ENCODE measurements at regions not wholly inside any gene's neighbourhood (a gene's known extent, or its start where the extent isn't known, plus 50 kb on each side); places are given as distances from the start of the nearest gene placed in this dataset.

DNA sequence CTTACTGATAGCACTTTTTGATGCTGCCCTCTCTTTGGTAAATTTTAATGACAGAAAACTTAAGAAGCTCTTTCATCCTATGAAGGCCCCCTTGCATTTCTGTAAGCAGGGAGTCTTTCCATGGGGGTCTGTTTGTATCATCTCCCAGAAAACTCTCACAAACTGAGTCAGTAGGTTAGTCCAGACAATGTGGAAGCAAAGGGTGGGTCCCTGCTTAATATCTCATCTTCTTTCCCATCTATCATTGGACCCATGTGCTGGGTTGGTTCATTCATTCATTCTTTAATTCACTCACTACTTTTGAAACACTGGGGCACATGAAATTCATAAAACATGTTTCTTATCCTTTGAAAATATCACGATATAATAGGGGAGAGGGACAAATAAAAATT lies 164.3 kb downstream of the NTMT2 start:
- in situ Hi-C loops (cut with MboI; ENCODE audit: low sequenced_read_pairs): no loop called here
- Histone ChIP-seq H3K27me3 (ENCODE audit: low read depth) (no peaks in the 10 kb centered on the region), H3K9me3 (no peaks in the 10 kb centered on the region; the same call in 1 of the 2 replicates), H3K36me3 (replicated peaks) (no peaks in the 10 kb centered on the region), H3K4me3 (no peak overlapping the region), H3K4me1 (no peaks in the 10 kb centered on the region)
- no peak for DNase-seq (ENCODE audit: low spot score in 2 of 2)

DNA sequence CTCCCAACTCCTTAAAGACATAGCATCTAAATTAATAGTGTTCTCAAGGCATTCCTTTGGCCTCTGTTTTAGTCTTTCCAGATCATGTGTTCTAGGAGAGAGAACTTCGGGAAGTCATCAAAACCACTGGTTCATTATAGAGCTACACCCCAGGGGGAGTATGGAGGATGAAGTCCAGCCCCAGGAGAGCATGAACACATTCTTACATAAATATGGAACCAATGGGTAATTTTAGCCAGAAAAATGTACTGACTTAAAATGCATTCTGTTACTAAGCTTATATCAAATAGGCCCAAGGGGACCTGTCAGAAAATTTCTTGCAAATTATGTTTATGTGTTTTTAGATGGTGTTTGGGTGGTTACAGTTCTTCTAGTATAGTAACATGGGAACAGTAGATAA lies 165.2 kb downstream of the NTMT2 start:
- in situ Hi-C loops (cut with MboI; ENCODE audit: low sequenced_read_pairs): no loop called here

DNA sequence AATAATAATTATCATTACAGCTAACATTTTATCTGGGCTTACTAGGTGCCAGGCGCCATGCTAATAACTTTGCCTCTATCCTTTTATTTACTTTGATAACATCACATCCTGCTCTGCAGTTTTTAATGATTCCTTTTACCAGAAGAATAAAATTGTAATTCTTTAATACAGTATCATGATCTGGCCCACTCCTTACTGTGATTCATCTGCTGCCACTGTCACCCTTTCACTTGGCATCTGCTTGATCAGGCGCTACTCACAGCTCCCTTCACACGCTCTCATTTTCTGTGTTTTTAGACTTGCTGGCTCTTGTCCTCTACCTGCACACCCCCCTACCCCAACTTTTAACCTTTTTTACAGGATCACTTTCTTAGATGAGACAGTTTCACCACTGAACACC lies 167.5 kb downstream of the NTMT2 start:
- no peaks in the 10 kb centered on the region for H3K4me1 ChIP-seq
- no peaks in the 10 kb centered on the region; the same call in 1 of the 2 replicates for H3K9me3 ChIP-seq
- H3K27me3 ChIP-seq (ENCODE audit: low read depth): no peaks in the 10 kb centered on the region
- H3K4me3 ChIP-seq: no peak overlapping the region
- DNase-seq (ENCODE audit: low spot score in 2 of 2): no peak
- no peaks in the 10 kb centered on the region for H3K36me3 ChIP-seq (replicated peaks)
- in situ Hi-C loops (cut with MboI; ENCODE audit: low sequenced_read_pairs): no loop called here

More for the DNA sequence above, 165.2 kb downstream of the NTMT2 start:
- Histone ChIP-seq H3K4me1 (no peaks in the 10 kb centered on the region), H3K27me3 (ENCODE audit: low read depth) (no peaks in the 10 kb centered on the region), H3K36me3 (replicated peaks) (no peaks in the 10 kb centered on the region), H3K9me3 (no peaks in the 10 kb centered on the region; the same call in 1 of the 2 replicates), H3K4me3 (no peak overlapping the region)
- no peak for DNase-seq (ENCODE audit: low spot score in 2 of 2)

DNA sequence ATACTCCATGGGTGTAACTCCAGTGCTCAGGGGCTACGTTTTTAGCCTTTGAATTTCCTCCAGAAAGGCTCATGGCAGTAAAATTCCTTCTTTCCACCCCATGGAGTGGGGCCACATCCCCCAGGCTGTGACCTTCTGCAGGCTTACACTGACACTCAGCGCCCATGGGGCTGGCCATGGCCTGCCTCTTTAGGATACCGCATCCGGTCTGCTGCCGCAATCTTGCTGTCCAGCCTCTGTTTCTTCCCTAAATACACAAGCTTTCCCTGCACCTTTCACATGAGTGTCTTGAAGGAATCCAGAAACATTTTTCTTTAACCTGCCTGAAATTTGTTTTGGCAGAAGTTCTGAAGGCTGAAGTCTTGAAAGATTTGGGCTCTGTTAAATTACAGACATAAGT lies 170.5 kb downstream of the NTMT2 start:
- Histone ChIP-seq H3K4me3 (no peak overlapping the region), H3K4me1 (no peaks in the 10 kb centered on the region), H3K27me3 (ENCODE audit: low read depth) (no peaks in the 10 kb centered on the region), H3K36me3 (replicated peaks) (no peaks in the 10 kb centered on the region), H3K9me3 (no peaks in the 10 kb centered on the region; the same call in 1 of the 2 replicates)
- DNase-seq (ENCODE audit: low spot score in 2 of 2): no peak
- in situ Hi-C loops (cut with MboI; ENCODE audit: low sequenced_read_pairs): no loop called here

DNA sequence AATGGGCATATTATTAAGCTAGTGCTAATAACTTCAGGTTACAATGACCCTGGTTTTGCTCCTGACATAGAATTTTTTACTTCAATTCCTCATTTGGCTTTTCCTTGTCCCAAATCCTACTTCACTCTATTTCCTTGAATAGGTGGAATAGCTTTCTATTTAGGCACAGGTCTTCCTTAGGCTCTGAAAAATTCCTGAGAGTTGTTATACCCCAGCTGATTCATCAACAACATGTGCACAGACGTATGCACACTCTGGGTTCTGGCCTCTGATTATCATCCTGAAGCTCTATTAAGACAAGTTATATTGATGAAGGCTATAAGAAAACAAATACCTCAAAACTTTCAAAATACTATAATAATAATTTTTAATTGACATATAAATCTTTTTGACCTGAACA lies 172.4 kb downstream of the NTMT2 start:
- Histone ChIP-seq H3K36me3 (replicated peaks) (no peaks in the 10 kb centered on the region), H3K4me3 (no peak overlapping the region), H3K4me1 (no peaks in the 10 kb centered on the region), H3K9me3 (no peaks in the 10 kb centered on the region; the same call in 1 of the 2 replicates), H3K27me3 (ENCODE audit: low read depth) (no peaks in the 10 kb centered on the region)
- no peak for DNase-seq (ENCODE audit: low spot score in 2 of 2)
- in situ Hi-C loops (cut with MboI; ENCODE audit: low sequenced_read_pairs): no loop called here

DNA sequence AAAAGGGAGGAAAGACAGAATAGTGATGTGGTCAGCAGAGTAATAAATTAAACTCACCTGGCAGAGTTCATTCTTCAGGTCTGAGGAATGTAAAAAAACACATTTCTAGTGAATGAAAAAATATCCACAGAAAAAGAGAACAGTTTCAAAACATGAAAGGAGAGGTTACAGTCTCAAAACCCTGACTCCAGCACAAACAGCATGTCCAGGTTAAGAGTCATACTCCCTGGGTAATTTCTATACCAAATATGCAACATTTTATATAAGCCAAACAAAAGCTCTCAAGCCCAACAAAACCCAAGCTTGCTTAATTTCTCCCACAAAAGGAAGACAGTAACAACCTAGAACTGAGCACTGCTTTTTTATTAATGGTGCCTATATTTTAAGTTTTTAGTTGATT lies 173.0 kb downstream of the NTMT2 start:
- no peak overlapping the region for H3K4me3 ChIP-seq
- no peaks in the 10 kb centered on the region for H3K36me3 ChIP-seq (replicated peaks)
- no peaks in the 10 kb centered on the region for H3K4me1 ChIP-seq
- in situ Hi-C loops (cut with MboI; ENCODE audit: low sequenced_read_pairs): no loop called here
- H3K27me3 ChIP-seq (ENCODE audit: low read depth): no peaks in the 10 kb centered on the region
- no peak for DNase-seq (ENCODE audit: low spot score in 2 of 2)
- no peaks in the 10 kb centered on the region for H3K9me3 ChIP-seq

DNA sequence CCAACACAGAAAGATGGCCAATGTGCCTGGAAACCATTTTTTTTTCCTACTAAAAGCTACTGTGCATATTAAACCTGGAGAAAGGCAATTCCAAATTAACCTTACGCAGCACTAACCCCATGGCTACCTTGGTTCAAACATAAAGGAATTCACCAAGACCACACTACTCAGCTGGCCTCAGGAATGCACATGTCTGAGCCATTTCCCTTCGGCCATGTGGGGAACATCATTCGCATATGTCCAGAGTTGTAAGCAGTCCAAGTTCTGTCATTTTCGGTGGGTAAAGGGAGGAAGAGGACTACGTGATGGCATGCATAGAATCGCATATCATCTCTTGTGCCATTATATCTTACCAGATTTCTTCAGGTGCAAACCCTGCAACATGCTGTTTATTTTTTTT lies 175.4 kb downstream of the NTMT2 start:
- in situ Hi-C loops (cut with MboI; ENCODE audit: low sequenced_read_pairs): no loop called here
- H3K36me3 ChIP-seq (replicated peaks): no peaks in the 10 kb centered on the region
- H3K9me3 ChIP-seq: no peaks in the 10 kb centered on the region
- H3K27me3 ChIP-seq (ENCODE audit: low read depth): no peaks in the 10 kb centered on the region
- no peaks in the 10 kb centered on the region for H3K4me1 ChIP-seq
- no peak overlapping the region for H3K4me3 ChIP-seq
- DNase-seq (ENCODE audit: low spot score in 2 of 2): no peak

DNA sequence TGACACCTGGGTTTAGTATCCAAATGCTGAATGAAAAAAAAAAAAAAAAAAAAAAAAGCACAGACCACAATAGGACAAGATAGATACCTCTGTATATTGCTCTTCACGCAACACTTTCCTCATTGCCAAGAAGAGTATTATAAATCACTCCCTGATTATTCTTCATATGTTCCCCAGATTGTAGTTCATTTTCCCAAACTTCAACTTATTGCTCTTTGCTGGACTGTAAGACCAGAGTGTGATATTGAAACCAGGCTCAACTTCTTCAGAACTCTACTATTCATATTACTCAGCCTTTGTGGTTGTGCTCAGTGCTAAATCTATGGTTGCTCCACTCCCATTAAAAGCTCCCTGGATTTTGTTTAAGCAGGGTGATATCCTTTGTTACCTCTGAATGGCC lies 180.4 kb downstream of the NTMT2 start:
- Histone ChIP-seq H3K4me1 (no peaks in the 10 kb centered on the region), H3K4me3 (no peak overlapping the region), H3K36me3 (replicated peaks) (no peaks in the 10 kb centered on the region), H3K9me3 (no peaks in the 10 kb centered on the region), H3K27me3 (ENCODE audit: low read depth) (no peaks in the 10 kb centered on the region)
- in situ Hi-C loops (cut with MboI; ENCODE audit: low sequenced_read_pairs): no loop called here
- DNase-seq (ENCODE audit: low spot score in 2 of 2): no peak

DNA sequence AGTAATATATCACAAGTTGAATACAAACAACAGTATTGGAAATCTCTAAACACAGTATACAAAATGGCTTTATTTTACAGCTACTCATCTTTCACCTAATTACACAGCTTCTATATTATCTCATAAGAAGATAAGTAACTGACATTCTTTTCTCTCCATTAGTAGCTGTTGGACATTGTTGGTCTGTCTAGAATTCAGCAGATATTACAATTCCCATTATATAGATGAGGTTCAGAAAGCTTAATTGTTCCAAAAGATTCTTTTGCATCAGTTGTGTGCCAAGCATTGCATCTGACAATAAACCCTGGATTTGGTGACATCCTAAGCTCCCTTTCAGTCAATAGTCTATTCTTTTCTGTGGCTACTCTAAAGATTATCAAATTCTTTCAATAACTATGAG lies 187.0 kb downstream of the NTMT2 start:
- peaks cover 9% of the 10 kb centered on the region; the same call in 1 of the 2 replicates for H3K9me3 ChIP-seq
- no peak overlapping the region for H3K4me3 ChIP-seq
- no peaks in the 10 kb centered on the region for H3K36me3 ChIP-seq (replicated peaks)
- in situ Hi-C loops (cut with MboI; ENCODE audit: low sequenced_read_pairs): no loop called here
- H3K4me1 ChIP-seq: peaks cover 19% of the 10 kb centered on the region
- DNase-seq (ENCODE audit: low spot score in 2 of 2): peak; percentile 47 to 98
- no peaks in the 10 kb centered on the region for H3K27me3 ChIP-seq (ENCODE audit: low read depth)

DNA sequence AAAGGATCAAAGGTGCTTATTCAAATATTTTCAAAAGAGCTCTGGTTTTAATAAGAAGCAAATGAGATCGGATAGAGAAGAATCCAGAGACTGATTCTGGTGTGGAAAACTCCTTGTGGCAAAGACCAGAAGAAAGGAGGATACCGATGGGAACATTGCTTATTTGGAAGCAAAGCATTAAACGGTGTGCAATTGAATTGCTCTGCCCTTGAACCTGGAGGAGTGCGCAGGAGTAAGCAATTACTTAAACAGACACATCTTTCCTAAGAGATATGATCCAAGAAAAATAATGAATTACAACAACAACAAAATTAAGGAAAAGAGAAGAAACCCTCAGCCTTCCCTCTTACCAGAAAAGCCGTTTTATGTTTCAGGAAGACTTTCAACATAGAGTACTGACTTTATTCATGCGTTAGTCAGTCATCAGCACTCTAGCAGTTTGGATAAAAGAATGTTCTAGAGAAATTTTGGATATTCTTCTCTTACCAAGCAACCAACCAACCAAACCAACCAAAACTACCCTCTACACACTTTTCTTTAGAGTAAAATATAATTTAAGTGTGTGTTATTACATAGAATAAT lies 191.7 kb downstream of the NTMT2 start:
- no peak for DNase-seq (ENCODE audit: low spot score in 2 of 2)
- H3K36me3 ChIP-seq (replicated peaks): no peaks in the 10 kb centered on the region
- H3K4me1 ChIP-seq: peaks cover 12% of the 10 kb centered on the region
- no peaks in the 10 kb centered on the region for H3K27me3 ChIP-seq (ENCODE audit: low read depth)
- no peak overlapping the region for H3K4me3 ChIP-seq
- peaks cover 9% of the 10 kb centered on the region; the same call in 1 of the 2 replicates for H3K9me3 ChIP-seq
- in situ Hi-C loops (cut with MboI; ENCODE audit: low sequenced_read_pairs): no loop called here

DNA sequence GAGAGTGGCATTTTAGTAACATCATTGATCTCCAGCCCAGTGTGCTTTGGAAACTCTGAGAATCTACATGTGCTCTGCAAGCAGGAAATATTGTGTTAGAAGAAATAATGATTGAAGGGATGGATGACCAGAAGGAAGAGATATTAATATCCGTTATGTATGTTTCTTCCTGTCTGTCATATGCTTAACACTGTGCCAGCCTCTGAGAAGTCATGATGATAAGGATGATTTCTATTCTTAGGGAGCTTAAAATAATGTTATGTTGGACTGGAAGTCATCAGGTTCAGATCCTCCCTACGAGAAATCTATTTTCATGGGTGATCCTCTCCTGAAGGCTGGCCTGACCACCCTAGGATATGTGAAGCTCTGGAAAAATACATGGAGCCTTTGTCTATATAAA lies 192.4 kb upstream of the GORAB start:
- Histone ChIP-seq H3K4me3 (no peak overlapping the region), H3K9me3 (peaks cover under 1% of the 10 kb centered on the region; the same call in 1 of the 2 replicates), H3K27me3 (ENCODE audit: low read depth) (no peaks in the 10 kb centered on the region), H3K4me1 (no peaks in the 10 kb centered on the region), H3K36me3 (replicated peaks) (no peaks in the 10 kb centered on the region)
- no peak for DNase-seq (ENCODE audit: low spot score in 2 of 2)
- in situ Hi-C loops (cut with MboI; ENCODE audit: low sequenced_read_pairs): no loop called here

DNA sequence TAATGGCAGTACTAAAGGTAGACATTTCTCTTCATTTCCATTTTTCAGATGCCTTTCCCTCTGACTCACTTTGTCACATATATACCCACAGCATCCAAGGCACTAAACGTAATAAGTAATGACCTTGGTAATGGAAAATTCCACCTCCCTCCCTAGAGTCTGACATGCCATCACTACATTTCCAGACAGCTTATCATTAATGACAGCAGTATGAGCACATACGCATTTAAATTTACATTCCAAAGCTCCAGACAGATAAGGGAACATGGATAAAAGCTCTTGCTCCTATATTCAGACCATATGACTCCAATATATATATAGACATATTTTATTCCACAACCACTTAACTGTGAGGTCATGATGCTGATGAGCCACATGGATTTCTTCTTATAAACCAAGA lies 191.7 kb upstream of the GORAB start:
- in situ Hi-C loops (cut with MboI; ENCODE audit: low sequenced_read_pairs): no loop called here
- no peak overlapping the region for H3K4me3 ChIP-seq
- no peaks in the 10 kb centered on the region for H3K36me3 ChIP-seq (replicated peaks)
- no peak for DNase-seq (ENCODE audit: low spot score in 2 of 2)
- no peaks in the 10 kb centered on the region for H3K9me3 ChIP-seq
- H3K4me1 ChIP-seq: no peaks in the 10 kb centered on the region
- no peaks in the 10 kb centered on the region for H3K27me3 ChIP-seq (ENCODE audit: low read depth)

DNA sequence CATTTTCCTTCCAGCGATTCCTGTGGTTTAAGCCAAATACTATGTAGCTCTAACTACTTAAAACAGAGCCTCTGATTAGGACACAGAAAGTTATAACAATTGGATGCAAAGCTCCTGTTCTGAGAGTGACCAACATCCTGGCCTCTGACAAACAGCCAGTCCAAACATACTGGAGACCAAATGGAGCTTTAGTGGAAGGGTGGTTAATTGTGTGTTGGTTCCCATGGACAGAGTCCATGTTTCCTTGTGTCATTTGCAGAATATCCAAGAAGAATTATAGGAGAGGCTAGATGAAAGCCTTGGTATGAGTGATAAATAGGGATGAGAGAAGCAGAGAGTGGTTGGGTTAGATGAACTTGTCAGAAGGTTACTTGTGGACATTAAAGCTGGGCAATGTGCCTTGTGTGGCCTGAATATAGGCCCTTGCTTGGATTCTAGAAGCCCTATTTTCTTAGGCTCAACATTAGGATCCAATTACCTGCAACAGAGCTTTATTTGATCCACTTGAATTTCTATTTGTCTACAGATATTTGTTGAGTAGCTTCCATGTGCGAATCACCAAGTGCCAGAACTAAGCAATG lies 180.5 kb upstream of the GORAB start:
- DNase-seq (ENCODE audit: low spot score in 2 of 2): no peak
- Histone ChIP-seq H3K9me3 (no peaks in the 10 kb centered on the region), H3K4me1 (no peaks in the 10 kb centered on the region), H3K4me3 (no peak overlapping the region), H3K36me3 (replicated peaks) (no peaks in the 10 kb centered on the region), H3K27me3 (ENCODE audit: low read depth) (no peaks in the 10 kb centered on the region)
- in situ Hi-C loops (cut with MboI; ENCODE audit: low sequenced_read_pairs): no loop called here

DNA sequence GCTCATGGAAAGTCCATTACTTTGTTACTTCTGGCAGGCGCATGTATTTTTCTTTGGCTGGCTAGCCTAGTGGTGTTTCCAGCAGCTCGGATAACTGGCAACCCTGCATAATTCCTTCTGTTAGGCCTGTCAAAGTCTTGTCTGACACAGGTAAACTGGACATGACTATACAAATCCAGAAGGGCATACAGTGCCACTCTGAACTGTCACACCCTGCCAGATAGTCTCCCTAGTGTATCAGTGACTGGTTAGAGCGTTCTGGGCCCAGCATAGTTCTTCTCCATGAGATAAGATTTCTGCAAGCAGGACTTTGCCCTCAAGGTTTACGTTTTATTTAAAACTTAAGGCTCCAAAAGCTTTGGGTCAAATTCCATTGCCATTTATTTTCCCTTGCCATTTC lies 177.7 kb upstream of the GORAB start:
- in situ Hi-C loops (cut with MboI; ENCODE audit: low sequenced_read_pairs): no loop called here
- no peaks in the 10 kb centered on the region for H3K9me3 ChIP-seq
- no peaks in the 10 kb centered on the region for H3K36me3 ChIP-seq (replicated peaks)
- no peaks in the 10 kb centered on the region for H3K4me1 ChIP-seq
- no peak for DNase-seq (ENCODE audit: low spot score in 2 of 2)
- no peaks in the 10 kb centered on the region for H3K27me3 ChIP-seq (ENCODE audit: low read depth)
- H3K4me3 ChIP-seq: no peak overlapping the region

DNA sequence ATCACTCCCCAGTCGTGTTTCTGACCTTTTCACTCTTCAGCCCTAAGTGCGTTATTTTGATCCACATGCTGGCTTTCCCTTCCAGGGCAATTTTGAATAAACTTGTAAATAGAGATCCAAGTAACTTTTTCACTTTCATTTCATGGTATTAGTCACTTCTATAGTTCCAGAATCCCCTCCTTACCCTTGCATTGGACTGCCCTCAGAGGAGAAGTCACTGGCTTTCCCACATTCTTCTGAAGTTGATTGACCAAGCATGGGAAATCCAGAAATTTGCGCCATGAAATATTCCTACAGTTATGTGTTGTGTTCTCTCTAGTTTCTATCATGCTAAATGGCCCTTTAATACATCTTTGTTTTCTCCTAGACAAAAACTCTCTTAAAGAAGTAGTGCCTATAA lies 177.3 kb upstream of the GORAB start:
- Histone ChIP-seq H3K9me3 (no peaks in the 10 kb centered on the region), H3K4me1 (no peaks in the 10 kb centered on the region), H3K27me3 (ENCODE audit: low read depth) (no peaks in the 10 kb centered on the region), H3K4me3 (no peak overlapping the region), H3K36me3 (replicated peaks) (no peaks in the 10 kb centered on the region)
- DNase-seq (ENCODE audit: low spot score in 2 of 2): no peak
- in situ Hi-C loops (cut with MboI; ENCODE audit: low sequenced_read_pairs): no loop called here

Measured in HAP-1 (cell line).